Nephron (organoid): ENCODE measurements at regions not wholly inside any gene's neighbourhood (a gene's known extent, or its start where the extent isn't known, plus 50 kb on each side); places are given as distances from the start of the nearest gene placed in this dataset.
"Not testable (repeated sequence)": the region's sequence is repeated elsewhere in the genome, so short reads cannot be mapped to it uniquely, and the experiment has no call there.

Experiments used
- H3K27ac Mint-ChIP-seq, 3 experiments: 2 replicates each; pipeline ENCODE4 v1.8.0; 2020; ENCODE audit warnings: mixed read lengths in 3 of 3, mild to moderate bottlenecking in 2 of 3, moderate library complexity in 1 of 3
- H3K27me3 Mint-ChIP-seq: 2 replicates; pipeline ENCODE4 v1.8.0; 2021; ENCODE audit warnings: low read depth, mild to moderate bottlenecking, moderate library complexity, mixed read lengths
- H3K36me3 Mint-ChIP-seq: 2 replicates; pipeline ENCODE4 v1.8.0; 2020; ENCODE audit warnings: low read depth, mixed read lengths
- H3K4me1 Mint-ChIP-seq: 2 replicates; pipeline ENCODE4 v1.8.0; 2020; ENCODE audit warnings: mixed read lengths
- H3K4me3 Mint-ChIP-seq, 3 experiments: 2 replicates each; pipeline ENCODE4 v1.8.0; 2020; ENCODE audit warnings: mild to moderate bottlenecking in 3 of 3, mixed read lengths in 3 of 3, moderate library complexity in 2 of 3
- H3K9me3 Mint-ChIP-seq: 2 replicates; pipeline ENCODE4 v1.8.0; 2020; ENCODE audit warnings: mixed read lengths
- TF ChIP-seq, protein P1 (sequence below), 3 experiments: fragments of 200-600 bp; sonication (generic); IDR thresholded peaks; one replicate each; pipeline ENCODE4 v1.5.0; 2021; ENCODE audit warnings: antibody characterized with exemption in 3 of 3; ENCODE audit not compliant: unreplicated experiment in 3 of 3

- Mint-ChIP-seq H3K4me1 (no peaks in the 10 kb centered on the region), H3K9me3 (no peaks in the 10 kb centered on the region), H3K36me3 (no peaks in the 10 kb centered on the region), H3K4me3 (no peak overlapping the region), H3K27me3 (peaks cover 5% of the 10 kb centered on the region), H3K27ac (no peak overlapping the region)
- TF ChIP-seq, protein P1, sequence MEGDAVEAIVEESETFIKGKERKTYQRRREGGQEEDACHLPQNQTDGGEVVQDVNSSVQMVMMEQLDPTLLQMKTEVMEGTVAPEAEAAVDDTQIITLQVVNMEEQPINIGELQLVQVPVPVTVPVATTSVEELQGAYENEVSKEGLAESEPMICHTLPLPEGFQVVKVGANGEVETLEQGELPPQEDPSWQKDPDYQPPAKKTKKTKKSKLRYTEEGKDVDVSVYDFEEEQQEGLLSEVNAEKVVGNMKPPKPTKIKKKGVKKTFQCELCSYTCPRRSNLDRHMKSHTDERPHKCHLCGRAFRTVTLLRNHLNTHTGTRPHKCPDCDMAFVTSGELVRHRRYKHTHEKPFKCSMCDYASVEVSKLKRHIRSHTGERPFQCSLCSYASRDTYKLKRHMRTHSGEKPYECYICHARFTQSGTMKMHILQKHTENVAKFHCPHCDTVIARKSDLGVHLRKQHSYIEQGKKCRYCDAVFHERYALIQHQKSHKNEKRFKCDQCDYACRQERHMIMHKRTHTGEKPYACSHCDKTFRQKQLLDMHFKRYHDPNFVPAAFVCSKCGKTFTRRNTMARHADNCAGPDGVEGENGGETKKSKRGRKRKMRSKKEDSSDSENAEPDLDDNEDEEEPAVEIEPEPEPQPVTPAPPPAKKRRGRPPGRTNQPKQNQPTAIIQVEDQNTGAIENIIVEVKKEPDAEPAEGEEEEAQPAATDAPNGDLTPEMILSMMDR (IDR thresholded peaks at IDR 0.05; ENCODE audit: unreplicated experiment in 3 of 3), result no peak
Observed at GRCh38 chr22:25318081-25318823, 98.8 kb downstream of the CRYBB2 start.

- Mint-ChIP-seq H3K27ac (no peak overlapping the region), H3K4me1 (no peaks in the 10 kb centered on the region), H3K36me3 (no peaks in the 10 kb centered on the region), H3K27me3 (no peaks in the 10 kb centered on the region), H3K9me3 (no peaks in the 10 kb centered on the region), H3K4me3 (no peak overlapping the region)
- TF ChIP-seq, protein P1 (IDR thresholded peaks at IDR 0.05; ENCODE audit: unreplicated experiment in 3 of 3), result no peak
Observed at GRCh38 chr22:25327018-25327755, 107.7 kb downstream of the CRYBB2 start.

- Mint-ChIP-seq H3K27ac (no peak overlapping the region), H3K4me1 (no peaks in the 10 kb centered on the region), H3K27me3 (no peaks in the 10 kb centered on the region), H3K36me3 (no peaks in the 10 kb centered on the region), H3K9me3 (no peaks in the 10 kb centered on the region), H3K4me3 (no peak overlapping the region)
- TF ChIP-seq, protein P1 (IDR thresholded peaks at IDR 0.05; ENCODE audit: unreplicated experiment in 3 of 3), result no peak
Observed at GRCh38 chr22:25331050-25331449, 111.6 kb downstream of the CRYBB2 start.

- H3K4me1 Mint-ChIP-seq, result not testable (repeated sequence)
Observed at GRCh38 chr22:25331911-25332310, 112.5 kb downstream of the CRYBB2 start.

GRCh38 chr22:25332386-25332785 lies 112.9 kb downstream of the CRYBB2 start:
- TF ChIP-seq, protein P1 (IDR thresholded peaks at IDR 0.05; ENCODE audit: unreplicated experiment in 3 of 3), result no peak
- Mint-ChIP-seq H3K36me3 (peaks cover 5% of the 10 kb centered on the region), H3K4me1 (no peaks in the 10 kb centered on the region), H3K27me3 (no peaks in the 10 kb centered on the region), H3K27ac (no peak overlapping the region), H3K4me3 (no peak overlapping the region), H3K9me3 (peaks cover 3% of the 10 kb centered on the region)

More at GRCh38 chr22:25331911-25332310, 112.5 kb downstream of the CRYBB2 start:
- not testable (repeated sequence) for H3K36me3 Mint-ChIP-seq, H3K9me3 Mint-ChIP-seq, H3K4me3 Mint-ChIP-seq, H3K27ac Mint-ChIP-seq, H3K27me3 Mint-ChIP-seq

DNA sequence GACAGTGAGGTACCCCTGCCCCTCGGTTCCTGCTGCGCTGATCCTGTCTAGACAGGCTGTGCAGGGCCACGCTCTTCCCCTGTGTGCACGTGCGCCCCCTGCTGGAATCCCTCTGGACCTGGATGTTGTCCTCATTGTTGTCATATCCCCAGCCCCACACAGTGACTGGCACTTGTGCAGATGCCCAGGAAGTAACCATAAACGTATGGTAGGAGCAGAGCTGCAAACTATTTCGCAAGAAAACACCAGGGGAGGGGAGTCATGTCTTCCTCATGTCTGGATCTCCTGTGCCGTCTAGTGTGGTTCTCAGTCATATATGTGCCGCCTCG lies 114.7 kb downstream of the CRYBB2 start:
- TF ChIP-seq, protein P1 (IDR thresholded peaks at IDR 0.05; ENCODE audit: unreplicated experiment in 3 of 3), result peak; percentile 20 to 44 (median 29)
- Mint-ChIP-seq H3K4me1 (no peaks in the 10 kb centered on the region), H3K9me3 (peaks cover 4% of the 10 kb centered on the region), H3K36me3 (peaks cover 9% of the 10 kb centered on the region), H3K27ac (no peak overlapping the region), H3K4me3 (no peak overlapping the region), H3K27me3 (no peaks in the 10 kb centered on the region)

- H3K36me3 Mint-ChIP-seq, result peaks cover 12% of the 10 kb centered on the region
- H3K4me1 Mint-ChIP-seq, H3K27me3 Mint-ChIP-seq, H3K4me3 Mint-ChIP-seq, H3K27ac Mint-ChIP-seq, H3K9me3 Mint-ChIP-seq: not testable (repeated sequence)
Observed at GRCh38 chr22:25334631-25335030, 115.2 kb downstream of the CRYBB2 start.

DNA sequence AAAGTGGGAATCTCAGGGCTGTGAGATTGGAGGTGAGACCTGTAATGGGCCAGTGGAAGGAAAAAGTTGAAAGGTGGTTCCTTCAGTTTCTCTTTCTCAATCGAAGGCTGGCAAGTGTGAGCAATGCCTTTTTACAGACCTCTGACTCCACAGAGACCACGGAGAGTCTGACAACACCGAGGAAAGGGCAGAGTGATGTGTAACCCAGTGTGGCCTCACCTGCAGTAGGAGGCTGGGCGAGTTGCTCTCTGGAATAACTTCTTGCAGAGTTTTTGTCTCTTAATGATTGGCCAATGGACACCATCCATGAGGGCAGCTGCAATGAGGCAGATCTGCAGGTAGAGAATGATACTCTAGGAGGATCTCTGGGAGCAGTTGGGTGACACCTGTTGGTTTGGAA lies 115.8 kb downstream of the CRYBB2 start:
- H3K4me3 Mint-ChIP-seq, H3K27me3 Mint-ChIP-seq, H3K27ac Mint-ChIP-seq, H3K4me1 Mint-ChIP-seq: not testable (repeated sequence)
- H3K9me3 Mint-ChIP-seq, result peaks cover 13% of the 10 kb centered on the region
- peaks cover 15% of the 10 kb centered on the region for H3K36me3 Mint-ChIP-seq

- not testable (repeated sequence) for H3K4me3 Mint-ChIP-seq, H3K27me3 Mint-ChIP-seq, H3K27ac Mint-ChIP-seq, H3K4me1 Mint-ChIP-seq
- peaks cover 23% of the 10 kb centered on the region for H3K36me3 Mint-ChIP-seq
- H3K9me3 Mint-ChIP-seq, result peaks cover 25% of the 10 kb centered on the region
Observed at GRCh38 chr22:25340536-25340935, 121.1 kb downstream of the CRYBB2 start.
